Fibroblast of skin of left quadriceps (primary cell): ENCODE measurements at regions not wholly inside any gene's neighbourhood (a gene's known extent, or its start where the extent isn't known, plus 50 kb on each side); places are given as distances from the start of the nearest gene placed in this dataset.

Experiments
- DNase-seq, 2 experiments: peaks; one replicate each; pipeline ENCODE4 v3.0.0-alpha.2; 2013; ENCODE audit warnings: low read depth in 2 of 2

GRCh38 chrX:10047631-10048030 is 80.5 kb downstream of the CLDN34 start:
- no peak for DNase-seq

DNA sequence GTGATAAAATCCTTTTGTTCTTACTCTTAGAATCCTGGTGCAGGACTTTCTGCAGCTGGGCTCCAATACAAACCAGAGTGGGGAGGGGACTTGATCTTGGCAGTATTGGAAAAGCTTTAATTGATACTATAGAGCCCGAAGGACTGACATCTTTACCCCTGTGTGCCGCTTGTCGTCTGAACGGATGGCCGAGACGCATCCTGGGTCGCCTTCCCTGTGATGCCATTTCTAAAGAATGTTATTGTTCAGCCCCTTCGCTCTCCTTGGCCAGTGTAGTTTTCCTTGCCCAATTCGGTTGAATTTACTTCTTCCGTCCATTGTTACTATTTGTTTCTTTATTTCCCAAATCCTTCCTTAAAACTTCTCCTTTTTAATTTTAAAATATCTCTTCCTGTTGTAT is 80.9 kb downstream of the CLDN34 start:
- no peak for DNase-seq

DNA sequence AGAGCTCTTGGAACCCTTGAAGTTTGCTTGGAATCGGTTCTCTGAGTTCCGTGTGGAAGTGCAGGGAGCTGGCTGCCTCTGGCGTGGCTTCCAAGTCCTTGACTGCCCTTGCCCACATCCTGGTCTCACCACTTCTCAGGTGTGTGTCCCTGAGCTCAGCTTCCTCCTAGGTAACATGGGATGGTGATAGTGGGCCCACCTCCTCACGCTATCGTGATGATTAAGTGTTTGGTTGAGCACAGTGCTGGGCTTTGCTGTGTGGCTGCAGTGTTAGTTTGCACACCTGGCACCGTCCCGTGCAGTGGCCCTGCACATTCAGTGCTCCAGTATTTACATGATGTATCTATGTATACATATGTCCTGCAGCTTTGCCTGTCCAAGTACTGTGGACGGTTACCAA is 81.5 kb downstream of the CLDN34 start:
- DNase-seq = no peak

DNA sequence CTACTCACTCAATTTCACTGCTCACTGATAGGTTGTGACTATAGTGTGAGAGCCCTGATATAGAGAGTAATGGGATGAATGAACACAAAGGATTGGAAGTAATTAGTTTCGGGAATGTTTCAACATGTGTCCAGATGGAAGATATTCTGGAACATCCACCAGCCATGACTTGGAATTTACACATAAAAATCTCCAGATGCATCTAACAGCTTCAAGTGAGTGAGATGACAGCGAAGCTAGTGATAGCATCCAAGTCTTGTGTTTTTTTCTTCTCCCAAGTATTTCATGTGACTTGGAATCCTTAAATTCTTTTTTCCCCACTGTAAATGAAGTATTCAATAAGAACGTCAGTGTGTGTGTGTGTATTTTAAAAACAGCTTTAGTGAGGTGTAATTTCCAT is 82.1 kb downstream of the CLDN34 start:
- peak; percentile 56 to 61 for DNase-seq

DNA sequence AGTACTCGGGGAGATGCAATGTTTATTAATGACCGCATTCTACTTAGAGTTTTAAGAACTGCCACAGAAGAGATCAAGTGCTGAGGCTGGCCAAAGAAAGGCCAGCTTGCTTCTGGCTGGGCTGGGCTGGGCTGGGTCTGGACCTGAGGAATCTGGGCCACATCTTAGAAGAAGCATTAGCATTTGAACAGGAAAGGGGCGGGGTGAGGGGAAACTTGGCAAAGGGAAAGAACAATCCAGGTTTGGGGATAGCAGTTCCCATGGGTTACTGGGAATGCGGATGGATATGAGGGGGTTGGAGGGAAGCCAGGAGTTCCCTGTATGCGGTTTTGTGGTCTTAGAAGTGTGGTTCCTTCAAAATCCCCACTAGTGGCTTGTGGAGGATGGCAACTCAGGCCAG is 83.3 kb downstream of the CLDN34 start:
- DNase-seq = peak in 1 of 2 experiments; percentile 14

DNA sequence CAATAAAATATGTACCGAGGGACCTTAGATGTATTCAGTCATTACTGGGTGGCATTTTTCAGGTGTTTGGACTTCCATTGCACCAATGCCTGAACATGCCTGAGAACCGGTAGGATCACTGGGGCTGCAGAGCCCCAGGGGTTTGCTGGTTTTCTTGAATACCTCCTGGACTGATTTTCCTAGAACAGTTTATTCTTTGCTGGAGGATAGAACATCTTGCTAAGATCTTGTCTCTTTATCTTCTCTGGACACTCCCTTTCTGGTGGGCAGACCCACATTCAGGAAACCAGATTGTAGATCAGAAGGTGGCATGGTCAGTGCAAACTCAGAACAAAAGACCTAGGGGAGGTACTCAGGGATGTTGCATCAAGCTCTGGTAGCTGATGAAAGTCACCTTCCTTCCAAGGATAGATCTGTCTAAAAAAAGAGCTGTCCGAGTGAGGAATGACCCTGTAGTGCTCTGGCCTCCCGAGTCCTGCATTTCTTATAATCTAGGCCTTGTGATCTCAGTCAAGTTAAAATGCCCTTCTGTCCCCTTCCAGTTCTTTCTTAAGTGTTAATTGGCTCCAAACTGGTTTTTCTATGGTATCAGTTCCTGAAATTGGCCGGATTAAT is 84.8 kb downstream of the CLDN34 start:
- no peak for DNase-seq

DNA sequence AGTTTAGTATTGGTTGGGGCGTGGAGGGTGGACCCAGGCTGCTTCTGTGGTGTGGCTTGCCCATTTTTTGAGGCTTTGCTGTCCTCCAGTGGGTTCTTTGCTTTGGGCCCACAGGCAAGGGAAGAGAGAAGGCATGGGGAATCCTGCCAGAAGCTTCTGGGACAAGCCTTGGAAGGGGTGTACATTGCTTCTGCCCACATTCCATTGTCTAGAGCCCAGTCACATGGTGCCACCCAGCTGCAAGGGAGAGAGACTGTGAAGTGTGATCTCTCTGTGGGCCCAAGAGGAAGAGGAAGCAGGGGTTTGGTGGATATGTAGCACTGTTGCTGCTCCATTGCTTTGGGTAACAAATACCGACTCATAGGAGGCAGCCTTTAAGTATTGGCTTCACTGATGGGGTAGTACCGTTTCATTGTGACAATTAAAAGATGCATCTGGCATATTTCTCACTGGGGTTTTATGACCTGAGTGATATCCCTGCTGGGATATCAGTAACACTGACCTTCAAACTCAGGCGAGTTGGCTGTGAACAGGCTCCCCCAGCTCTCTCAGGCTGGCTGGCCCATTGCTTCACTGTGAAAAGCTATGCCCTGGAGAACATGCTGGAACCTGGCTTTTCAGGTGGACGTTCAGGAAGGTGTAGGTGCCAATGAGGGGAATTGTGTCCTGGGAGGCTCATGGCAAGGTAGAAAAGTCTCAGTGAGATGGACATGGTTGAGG is 85.9 kb downstream of the CLDN34 start:
- DNase-seq = no peak

DNA sequence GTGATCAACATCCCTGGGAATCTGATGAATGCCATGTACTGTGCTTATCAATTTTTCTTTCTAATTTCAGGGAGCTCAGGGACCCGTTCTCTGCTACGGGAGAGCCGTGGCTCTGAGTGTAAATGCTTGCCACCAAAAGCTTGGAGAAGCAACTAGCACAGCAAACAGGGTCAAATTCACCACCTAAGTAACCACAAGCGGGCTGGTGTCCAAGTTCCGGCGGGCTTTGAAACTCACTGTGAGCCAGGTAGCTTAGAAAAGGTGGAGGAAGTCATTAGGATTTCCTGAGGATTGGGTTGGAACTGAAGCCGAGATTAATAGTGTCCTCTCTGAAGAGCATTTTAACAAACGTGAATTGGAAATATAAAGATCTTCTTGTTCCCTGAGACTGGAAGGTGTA is 87.2 kb downstream of the CLDN34 start:
- DNase-seq = no peak

DNA sequence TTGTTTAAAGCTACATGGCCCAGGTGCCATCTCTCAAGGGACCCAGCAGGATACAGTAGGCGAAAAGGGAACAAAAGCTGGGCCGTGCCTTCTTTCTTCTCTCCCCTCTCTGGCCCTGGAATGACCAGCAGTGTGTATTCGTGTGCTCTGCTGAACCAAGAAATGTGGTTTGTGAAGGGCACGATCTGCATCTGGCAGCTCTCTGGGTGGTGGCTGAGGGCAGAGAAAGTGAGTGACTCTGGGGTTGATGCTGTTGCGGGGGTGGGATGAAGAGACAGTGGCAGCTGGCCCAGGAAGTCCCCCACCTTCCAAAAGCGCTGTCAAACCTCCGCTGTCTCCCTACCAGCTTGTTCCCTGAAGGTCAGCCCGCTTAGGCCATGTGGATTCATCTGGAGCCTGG is 88.3 kb downstream of the CLDN34 start:
- no peak for DNase-seq

DNA sequence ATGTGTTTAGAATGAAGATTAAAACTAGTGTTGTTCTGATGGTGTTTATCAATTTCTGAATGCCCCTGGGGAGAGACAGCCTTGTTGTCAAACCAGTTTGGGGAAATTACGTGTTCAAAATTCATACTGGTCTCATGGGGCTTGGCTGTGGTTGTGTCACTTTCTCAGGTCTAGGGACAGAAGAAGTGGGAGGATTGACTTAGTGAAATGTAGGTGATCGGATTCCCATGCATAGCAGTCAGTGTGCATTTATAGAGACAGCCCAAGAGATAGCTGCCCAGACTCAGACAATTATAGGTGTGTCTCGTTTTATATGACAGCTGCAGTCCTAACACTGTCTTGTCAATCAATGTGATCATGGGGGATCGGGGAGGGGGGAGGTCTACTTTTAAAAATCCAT is 94.4 kb upstream of the CLCN4 start:
- DNase-seq = no peak

DNA sequence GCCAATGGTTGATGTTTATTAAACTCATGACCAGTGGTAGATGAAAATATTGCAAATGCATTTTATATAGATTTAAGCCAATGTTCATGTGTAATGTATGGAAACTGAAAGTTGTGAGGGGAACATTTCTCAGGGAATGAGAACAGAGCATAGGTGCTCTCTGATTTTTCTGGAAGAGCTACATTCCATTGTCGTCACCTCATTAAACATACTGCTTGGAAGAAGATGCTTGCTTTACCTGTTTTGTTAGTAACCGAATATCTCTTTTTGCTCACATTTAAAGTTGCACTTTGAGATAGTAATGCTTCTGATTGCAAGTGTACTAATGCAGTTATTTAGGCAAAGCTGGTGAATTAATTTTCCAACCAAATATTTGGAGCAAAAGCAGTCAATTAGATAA is 93.8 kb upstream of the CLCN4 start:
- DNase-seq = no peak

- no peak for DNase-seq
Measured at GRCh38 chrX:10064736-10065135, 92.0 kb upstream of the CLCN4 start.

- DNase-seq = no peak
Measured at GRCh38 chrX:10070714-10071436, 85.9 kb upstream of the CLCN4 start.

DNA sequence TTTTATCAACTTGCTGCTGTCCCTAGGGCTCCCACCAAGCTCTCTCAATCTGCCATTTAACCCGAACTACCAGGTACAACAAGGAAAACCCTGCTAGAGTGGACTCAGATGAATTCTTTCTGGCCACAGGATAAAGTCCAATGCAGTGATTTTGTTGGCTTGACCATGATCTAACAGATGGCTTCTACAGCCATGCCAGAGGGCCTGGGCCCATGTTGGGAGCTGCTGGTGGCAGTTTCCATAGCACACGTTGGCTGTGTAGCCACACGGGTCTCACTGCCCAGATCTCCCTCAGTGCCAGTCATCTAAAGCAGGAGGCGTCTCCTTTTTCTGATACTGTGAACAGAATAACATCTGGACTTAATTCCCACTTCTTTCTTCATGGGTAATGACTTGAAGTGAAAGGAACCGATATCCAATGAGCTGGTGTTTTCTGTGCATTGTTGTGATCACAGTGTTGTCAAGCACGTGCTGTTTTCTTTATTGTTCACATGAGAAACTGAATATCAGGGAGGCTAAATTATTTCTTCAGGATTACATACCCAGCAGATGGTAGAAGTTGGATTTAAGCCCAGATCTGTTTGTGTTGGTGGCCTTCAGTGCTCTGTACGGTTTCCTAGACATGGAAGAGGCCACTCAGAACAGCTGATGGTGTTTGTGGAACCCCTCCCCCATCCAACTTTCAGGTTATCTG is 85.2 kb upstream of the CLCN4 start:
- DNase-seq = peak in 1 of 2 experiments; percentile 5

- no peak for DNase-seq
Measured at GRCh38 chrX:10072786-10073568, 83.8 kb upstream of the CLCN4 start.

GRCh38 chrX:10073671-10074070 is 83.1 kb upstream of the CLCN4 start:
- no peak for DNase-seq

DNA sequence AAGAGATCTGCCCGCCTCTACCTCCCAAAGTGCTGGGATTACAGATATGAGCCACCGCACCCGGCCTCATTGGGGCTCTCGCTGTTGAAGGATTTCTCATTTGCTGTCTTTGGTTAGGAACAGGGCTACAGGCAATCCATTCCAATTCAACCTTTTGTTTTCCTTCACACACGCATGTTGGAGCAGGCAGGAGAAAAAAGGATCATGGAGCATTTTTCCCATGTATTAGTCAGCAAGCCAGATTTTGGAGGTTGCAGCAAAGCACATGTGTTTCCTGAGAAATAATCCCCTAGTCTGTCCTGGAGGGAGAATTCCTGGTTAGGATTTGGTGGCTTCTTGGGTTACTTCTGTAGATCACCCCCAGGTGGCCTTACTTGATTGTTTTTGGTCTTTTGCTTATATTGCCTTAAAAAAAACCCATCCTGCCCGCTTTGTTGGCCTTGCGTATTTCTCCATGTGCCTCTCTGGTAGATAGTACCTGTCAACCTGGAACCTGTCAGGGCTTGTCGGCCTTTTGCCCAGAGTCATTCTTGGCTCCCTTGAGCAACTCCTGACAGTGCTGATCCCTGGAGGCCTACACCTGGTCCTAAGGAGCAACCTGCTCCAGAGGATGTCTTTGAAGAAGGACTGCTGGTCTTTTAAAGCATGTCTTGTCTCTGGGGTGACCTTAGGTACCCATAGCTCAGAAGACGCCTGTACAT is 82.4 kb upstream of the CLCN4 start:
- DNase-seq = no peak

GRCh38 chrX:10076765-10077164 is 80.0 kb upstream of the CLCN4 start:
- no peak for DNase-seq

- DNase-seq = no peak
Measured at GRCh38 chrX:10077425-10078188, 79.2 kb upstream of the CLCN4 start.

DNA sequence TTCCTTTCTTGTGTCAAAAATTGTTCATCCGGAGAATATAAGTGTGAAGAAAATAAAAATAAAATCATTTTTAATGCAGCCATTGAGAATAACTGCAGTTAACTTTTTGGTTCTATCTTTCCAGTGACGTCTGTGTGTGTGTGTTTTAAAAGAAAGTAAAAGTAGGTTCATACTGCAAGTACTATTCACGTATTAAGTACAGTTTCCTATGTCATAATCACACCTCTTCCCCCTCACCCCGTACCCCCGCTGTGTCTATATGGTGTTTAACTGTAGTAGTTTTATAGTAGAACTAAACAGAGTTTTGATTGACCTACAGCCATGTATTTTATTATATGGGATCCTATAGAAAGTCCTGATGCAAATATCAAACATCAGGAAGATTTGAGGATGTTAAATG is 78.5 kb upstream of the CLCN4 start:
- DNase-seq = no peak
